ENCODE measurements at regions not wholly inside any gene's neighbourhood (a gene's known extent, or its start where the extent isn't known, plus 50 kb on each side); places are given as distances from the start of the nearest gene placed in this dataset.
"Not testable (repeated sequence)": the region's sequence is repeated elsewhere in the genome, so short reads cannot be mapped to it uniquely, and the experiment has no call there.

GRCh38 chr3:177629276-177629675 lies 432.0 kb upstream of the TBL1XR1 start:
- no peak for DNase-seq (ENCODE audit: low spot score)

GRCh38 chr3:177633671-177634207 lies 436.5 kb upstream of the TBL1XR1 start:
- no peak for DNase-seq (ENCODE audit: low spot score)

DNA sequence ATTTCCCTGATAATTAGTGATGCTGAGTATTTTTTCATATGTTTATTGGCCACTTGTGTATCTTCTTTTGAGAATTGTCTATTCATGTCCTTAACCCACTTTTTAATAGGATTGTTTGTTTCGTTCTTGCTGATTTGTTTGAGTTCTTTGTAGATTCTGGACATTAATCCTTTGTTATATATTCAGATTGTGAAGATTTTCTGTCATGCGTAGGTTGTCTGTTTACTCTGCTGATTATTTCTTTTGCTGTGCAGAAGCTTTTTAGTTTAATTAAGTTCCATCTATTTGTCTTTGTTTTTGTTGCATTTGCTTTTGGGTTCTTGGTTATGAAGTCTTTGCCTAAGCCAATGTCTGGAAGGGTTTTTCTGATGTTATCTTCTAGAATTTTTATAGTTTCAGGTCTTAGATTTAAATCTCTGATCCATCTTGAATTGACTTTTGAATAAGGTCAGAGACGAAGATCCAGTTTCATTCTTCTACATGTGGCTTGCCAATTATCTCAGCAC lies 438.4 kb upstream of the TBL1XR1 start:
- DNase-seq (ENCODE audit: low spot score): not testable (repeated sequence)

DNA sequence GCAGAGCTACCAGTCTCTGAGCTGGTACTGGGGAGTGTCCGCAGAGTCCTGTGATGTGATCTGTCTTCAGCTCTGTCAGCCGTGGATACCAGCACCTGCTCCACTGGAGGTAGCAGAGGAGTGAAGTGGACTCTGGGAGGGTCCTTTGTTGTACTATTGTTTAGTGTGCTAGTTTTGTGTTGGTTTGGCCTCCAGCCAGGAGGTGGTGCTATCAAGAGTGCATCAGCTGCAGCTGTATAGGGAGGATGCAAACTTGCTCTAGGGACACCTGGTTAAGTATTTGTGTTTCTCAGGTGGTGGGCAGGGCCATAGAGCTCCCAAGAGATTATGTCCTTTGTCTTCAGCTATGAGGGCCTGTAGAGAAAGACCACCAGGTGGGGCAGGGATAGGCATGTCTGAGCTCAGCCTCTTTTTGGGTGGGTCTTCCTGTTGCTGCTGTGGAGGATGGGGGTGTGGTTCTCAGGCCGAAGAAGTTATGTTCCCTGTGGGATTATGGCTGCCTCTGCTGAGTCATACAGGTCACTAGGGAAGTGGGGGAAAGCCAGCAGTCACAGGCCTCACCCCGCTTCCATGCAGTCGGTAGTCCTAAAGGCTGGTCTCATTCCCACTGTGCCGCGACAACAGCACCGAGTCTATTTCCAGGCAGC lies 443.2 kb upstream of the TBL1XR1 start:
- DNase-seq (ENCODE audit: low spot score): no peak

DNA sequence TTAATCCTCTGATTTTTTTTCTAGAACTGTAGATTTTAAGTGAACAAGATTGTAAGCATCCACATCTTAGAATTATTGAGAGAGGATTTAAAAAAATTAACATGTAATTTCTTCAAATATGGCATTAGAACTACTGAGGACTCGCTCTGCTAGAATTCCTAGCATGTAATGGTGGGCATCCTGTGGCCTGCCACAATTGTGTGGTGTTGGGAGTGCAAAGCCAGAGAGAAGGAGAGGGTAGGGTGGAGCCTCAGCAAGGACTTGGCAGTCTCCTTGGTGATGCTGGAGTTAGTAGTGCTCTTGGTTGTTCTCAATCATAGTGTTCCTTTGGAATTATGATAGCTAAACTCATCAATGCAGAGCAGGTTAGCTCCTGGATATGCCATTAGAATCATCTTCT lies 443.9 kb upstream of the TBL1XR1 start:
- no peak for DNase-seq (ENCODE audit: low spot score)

DNA sequence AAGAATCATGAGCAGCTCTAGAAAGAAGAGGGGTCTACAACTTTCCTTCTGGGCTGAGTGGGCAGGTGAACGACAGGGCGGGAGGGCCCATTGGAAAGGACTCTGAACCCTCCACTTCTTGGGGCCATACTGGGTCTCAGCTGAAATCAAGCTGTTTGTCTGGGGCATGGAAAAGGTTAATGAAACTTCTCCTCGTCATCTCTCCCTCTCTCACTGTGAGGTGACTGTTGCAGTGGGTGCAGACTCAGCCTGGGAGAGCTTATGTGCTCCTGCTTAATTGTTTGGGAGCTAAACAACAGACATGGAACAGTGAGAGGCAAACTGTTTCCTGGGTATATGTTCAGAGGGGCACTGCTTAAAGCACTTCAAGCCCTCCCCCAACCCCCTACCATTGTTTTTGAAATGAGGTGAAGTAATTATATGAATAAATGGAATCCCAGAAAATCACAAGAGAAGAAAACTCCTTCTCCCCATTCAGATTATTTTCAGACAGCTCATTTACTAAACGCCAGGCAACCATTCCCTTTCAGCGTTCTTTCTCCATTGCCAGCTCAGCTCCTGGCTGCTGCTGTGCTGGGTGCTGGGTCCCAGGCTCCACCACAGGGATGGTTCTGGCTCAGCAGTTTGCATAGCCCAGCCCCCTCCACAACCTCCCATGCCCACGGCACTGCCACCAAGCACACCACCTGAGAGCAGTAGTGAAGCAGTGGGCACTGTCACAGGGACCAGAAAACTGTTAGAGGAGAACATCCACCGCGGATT lies 444.9 kb upstream of the TBL1XR1 start:
- no peak for DNase-seq (ENCODE audit: low spot score)

DNA sequence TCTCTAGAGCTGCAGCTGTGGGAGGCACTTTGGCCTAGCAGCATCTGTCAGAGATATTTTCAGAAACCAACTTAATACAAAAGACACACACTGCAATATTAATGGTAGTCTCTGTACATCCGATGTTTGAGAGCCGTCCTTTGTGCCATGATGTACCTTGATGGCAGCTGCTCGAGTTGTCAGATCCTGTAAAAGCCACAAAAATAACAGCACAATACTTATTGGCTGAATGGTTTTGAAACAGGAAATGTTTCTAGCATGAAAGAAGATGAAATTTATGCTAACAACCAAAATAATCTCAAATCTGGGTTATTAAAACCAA lies 445.5 kb upstream of the TBL1XR1 start:
- peak; percentile 35 for DNase-seq (ENCODE audit: low spot score)

DNA sequence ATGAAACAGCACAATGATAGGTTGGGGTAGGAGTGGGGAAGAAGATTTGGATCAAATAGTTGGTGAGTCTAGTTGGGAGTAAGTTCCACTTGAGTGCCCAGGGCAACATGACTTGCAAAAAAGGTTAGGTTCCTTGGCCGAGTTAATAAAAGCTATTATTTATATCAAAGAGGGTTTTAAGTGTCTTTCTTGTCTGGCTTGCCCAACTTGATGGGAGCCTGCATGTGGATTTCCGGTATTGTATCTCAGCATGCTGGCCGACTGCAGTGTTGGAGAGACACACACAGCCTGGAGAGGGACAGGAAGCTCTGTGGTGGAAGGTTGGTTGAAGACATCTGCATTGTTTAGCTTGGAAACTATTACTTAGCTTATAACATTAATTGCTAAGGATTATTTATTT lies 449.5 kb upstream of the TBL1XR1 start:
- DNase-seq (ENCODE audit: low spot score): peak; percentile 32

DNA sequence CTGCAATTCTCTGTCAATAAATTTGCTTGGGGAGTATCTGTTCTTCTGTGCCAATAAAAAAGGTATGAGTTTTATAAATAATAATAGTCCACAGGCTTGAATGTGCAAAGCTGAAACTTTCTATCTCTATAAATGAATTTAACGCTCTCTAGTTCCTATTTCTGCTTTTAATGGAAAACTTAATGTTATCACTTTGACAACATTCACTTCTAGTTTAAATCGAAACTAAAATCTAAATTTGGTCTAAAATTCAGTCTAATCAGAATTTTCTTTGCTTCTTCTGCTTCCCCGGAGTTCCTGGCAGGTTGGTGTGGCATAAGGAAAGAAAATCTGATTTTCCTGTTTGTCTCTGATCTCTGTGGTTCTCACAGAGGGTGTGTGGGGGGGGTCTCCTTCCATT lies 450.1 kb upstream of the TBL1XR1 start:
- DNase-seq (ENCODE audit: low spot score): no peak

DNA sequence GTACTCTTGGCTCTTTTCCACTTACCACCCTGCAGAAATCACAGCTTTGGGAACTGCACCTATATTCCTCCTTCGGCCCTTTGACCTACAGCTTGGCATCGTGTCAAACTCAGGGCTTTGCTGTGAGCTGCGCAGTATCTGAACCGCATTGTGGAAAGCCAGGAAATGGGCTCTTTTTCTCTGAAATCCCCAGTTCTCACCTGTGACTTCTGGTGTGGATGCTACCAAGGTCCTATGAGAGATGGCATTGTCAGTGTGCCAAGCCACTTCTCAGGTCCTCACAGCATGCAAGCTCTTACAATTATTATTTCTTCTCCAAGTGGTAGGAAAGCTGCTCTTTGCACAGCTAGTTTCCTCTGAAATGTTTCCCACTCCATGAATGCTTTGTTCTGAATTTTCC lies 450.6 kb upstream of the TBL1XR1 start:
- peak; percentile 56 for DNase-seq (ENCODE audit: low spot score)

- DNase-seq (ENCODE audit: low spot score): peak; percentile 23
Observed at GRCh38 chr3:177652556-177653291, 455.4 kb upstream of the TBL1XR1 start.

GRCh38 chr3:177657243-177657642 lies 460.0 kb upstream of the TBL1XR1 start:
- DNase-seq (ENCODE audit: low spot score): no peak

- DNase-seq (ENCODE audit: low spot score): no peak
Observed at GRCh38 chr3:177658354-177658753, 461.1 kb upstream of the TBL1XR1 start.

- peak; percentile 46 for DNase-seq (ENCODE audit: low spot score)
Observed at GRCh38 chr3:177664380-177665103, 467.3 kb upstream of the TBL1XR1 start.

DNA sequence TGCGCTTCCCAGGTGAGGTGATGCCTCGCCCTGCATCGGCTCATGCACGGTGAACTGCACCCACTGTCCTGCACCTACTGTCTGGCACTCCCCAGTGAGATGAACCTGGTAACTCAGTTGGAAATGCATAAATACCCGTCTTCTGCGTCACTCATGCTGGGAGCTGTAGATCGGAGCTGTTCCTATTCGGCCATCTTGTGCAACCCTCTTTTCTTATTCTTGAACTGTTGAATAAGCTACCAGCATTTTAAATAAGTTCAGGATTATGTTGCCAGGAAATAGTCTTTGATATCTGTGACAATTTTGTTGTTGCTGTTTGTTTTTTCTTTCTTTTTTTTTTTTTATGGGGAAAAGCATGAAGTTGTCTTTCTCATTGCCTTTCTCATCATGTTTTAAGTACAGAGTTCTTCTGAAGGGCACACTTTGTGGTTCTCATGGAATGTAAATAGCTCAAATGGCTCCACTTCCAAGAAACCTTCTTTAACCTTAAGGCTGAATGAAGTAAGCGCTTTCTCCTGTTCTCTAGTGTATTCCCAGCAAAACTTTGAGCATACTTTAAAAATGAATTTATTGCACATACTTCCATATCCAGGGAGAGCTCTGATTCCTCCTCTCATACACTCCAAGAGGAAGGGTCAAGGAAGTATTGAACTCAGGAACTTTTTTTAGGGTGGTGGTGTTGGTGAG lies 468.0 kb upstream of the TBL1XR1 start:
- no peak for DNase-seq (ENCODE audit: low spot score)

DNA sequence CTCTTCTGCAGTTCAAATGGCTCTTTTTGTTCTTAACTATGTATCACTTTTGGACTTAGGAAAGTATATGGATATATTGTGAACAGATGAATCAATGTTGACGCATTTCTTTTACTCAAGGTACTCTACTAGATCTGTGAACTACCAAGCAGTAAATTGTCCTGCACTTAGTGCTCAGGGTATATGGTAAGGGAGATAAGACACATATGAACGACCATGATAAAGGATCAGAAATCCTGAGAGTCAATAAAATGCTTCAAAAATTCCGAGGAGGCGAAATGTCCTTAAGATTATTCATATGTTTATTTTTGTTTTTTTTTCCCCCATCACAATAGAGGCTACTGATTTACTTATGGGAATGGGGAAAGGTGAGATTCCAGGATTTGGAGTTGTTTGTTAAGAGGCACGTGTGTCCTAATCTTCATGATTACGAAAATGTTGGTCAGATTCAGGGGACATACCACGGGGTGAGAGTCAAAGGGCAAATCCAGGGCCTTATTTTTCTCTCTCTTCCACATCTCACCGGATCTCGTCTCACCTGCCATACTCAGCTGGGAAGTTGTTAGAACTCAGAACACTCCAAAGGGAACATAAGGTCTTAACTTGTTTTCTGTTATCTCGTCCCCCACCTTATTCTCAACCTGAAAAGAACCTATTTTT lies 475.1 kb upstream of the TBL1XR1 start:
- no peak for DNase-seq (ENCODE audit: low spot score)

DNA sequence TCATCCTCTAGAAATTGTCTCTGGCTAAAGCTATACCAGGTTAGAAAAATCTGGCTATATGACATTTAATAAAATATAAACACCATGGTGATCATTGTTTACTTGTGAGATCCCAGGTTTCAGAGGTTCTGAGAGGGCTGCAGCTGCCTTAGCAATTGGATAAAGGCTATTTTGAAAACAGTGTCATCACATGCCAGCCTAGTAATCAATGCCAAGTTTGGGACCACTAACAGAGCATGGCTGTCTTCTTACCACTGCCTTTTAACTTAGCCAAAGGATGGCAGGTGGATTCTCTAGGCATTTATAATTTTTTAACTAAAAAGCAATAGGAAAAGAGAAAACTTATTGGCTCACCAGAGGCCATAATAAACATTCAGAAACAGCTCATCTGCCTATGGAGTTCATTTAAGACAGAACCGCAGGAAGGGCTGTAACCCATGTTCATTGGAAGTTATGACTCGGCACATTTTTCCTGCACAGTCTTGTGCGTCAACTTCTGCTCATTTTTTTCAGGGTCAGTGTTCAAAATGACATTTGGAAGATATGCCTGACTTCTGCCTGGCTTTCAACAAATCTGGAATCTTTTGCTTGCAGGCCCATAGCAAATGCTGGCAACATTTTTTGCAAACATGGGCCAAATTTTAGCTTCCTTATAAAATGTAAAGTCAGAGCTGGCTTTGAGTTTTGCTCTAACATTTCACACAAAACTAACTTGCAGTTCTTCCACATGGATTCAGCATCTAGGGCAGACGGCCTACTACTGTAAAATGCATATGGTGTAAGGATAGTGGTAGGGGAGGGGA lies 476.0 kb upstream of the TBL1XR1 start:
- DNase-seq (ENCODE audit: low spot score): no peak

DNA sequence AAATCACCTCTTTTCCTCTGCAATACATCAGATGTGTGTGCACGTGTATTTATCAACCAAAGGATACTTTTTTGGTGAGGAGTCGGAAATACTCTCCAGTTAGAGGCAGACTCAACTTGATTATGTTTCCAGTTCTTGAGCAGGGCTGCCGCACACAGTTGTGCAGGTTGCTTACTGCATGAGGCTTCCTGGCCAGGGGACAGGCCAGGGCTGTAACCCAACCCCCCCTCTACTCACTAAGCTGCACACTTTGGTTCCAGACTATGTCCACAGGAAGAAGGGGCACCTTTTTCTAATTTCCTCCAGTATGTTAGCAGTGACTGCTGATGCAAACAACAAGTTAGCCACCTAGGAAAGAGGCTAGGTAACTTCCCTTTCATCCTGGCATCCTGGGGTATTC lies 476.9 kb upstream of the TBL1XR1 start:
- no peak for DNase-seq (ENCODE audit: low spot score)

- no peak for DNase-seq (ENCODE audit: low spot score)
Observed at GRCh38 chr3:177676148-177676547, 478.9 kb upstream of the TBL1XR1 start.

DNA sequence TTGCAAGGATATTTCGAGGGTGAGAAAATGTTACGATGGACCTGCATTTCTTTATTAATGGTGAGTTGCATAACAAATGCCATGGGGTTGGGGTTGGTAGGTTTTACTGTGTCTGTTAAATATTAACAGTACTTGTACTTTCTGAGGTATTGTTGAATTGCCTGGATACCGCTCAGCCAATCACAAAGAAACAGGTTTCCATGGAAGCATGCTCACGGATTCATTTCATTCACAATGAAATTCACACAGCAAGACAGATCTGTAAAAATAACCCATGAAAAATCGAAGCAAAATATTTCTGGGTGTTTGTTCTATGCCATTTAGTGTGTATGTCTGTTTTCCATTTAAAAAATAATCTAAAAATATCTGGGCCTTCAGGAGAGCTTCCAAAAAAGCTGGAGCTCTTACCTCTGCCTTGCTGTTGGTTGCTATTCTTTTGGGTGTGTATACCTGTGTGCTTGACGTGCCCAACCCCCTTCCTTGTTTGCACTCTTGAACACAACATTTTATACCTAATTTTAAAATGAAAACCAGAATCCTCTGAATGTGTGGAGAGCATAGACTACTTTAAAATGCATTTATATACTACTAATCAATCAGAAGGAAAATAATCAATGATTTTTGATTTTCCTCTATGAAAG lies 479.8 kb upstream of the TBL1XR1 start:
- no peak for DNase-seq (ENCODE audit: low spot score)

Measured in CD4-positive, alpha-beta T cell treated with Interleukin-2 at 100 ng/mL for 4 hours (primary cell).